BJ (cell line): ENCODE measurements at regions not wholly inside any gene's neighbourhood (a gene's known extent, or its start where the extent isn't known, plus 50 kb on each side); places are given as distances from the start of the nearest gene placed in this dataset.

ENCODE experiments used
- CTCF ChIA-PET: fragments of 350-600 bp; formaldehyde crosslinking; extraction: SDS; loops from one replicate; lab custom pipeline; 2021; ENCODE audit warnings: antibody characterized with exemption, inconsistent platforms; lab: Yijun Ruan, JAX
- POLR2A ChIA-PET: fragments of 300-600 bp; sonication (Branson Sonifier 250); formaldehyde crosslinking; extraction: SDS; loops from one replicate; lab custom pipeline; 2021; ENCODE audit warnings: antibody characterized with exemption; lab: Charles Lee
- DNase-seq: peaks from one replicate; pipeline ENCODE4 v3.0.0-alpha.2; 2011; ENCODE audit warnings: low read depth
- H3K27me3 ChIP-seq: 2 replicates; pipeline ENCODE4 v1.6.0; 2011; ENCODE audit warnings: low read length; ENCODE audit not compliant: control insufficient read depth, insufficient read depth
- H3K36me3 ChIP-seq: 2 replicates; pipeline ENCODE4 v1.5.1; 2011; ENCODE audit warnings: low read length; ENCODE audit not compliant: control insufficient read depth, insufficient read depth
- H3K4me3 ChIP-seq: 2 replicates; pipeline ENCODE4 v1.5.1; 2011; ENCODE audit warnings: low read depth, mild to moderate bottlenecking, control low read depth, low read length
- TF ChIP-seq, protein P1 (sequence below): IDR thresholded peaks from 2 replicates; pipeline ENCODE4 v1.5.1; 2011; ENCODE audit warnings: low read depth, mild to moderate bottlenecking, control low read depth, inconsistent platforms, low read length, moderate library complexity; ENCODE audit not compliant: insufficient read depth

DNA sequence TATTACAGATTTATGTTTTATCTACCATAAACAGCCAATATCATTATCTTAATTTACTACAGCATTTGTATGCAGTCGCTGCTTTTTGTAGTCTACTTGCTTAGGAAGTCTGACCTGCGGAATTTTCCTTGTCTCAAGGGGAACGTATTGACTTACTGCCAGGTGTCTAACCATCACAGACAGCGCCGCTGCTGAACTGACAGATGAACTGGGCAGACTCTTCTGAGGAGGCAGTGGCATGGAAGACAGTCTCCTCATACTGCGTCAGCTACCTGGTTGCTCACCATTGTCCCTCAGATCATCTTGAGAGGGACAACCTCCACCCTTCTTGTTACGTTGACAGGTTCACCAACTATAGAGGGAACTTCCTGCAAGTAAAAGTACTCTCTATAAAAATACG is 574.3 kb upstream of the ZNF462 start:
- ChIA-PET CTCF (no interaction called here), POLR2A (no interaction called here)
- no peak for DNase-seq
- TF ChIP-seq, protein P1, sequence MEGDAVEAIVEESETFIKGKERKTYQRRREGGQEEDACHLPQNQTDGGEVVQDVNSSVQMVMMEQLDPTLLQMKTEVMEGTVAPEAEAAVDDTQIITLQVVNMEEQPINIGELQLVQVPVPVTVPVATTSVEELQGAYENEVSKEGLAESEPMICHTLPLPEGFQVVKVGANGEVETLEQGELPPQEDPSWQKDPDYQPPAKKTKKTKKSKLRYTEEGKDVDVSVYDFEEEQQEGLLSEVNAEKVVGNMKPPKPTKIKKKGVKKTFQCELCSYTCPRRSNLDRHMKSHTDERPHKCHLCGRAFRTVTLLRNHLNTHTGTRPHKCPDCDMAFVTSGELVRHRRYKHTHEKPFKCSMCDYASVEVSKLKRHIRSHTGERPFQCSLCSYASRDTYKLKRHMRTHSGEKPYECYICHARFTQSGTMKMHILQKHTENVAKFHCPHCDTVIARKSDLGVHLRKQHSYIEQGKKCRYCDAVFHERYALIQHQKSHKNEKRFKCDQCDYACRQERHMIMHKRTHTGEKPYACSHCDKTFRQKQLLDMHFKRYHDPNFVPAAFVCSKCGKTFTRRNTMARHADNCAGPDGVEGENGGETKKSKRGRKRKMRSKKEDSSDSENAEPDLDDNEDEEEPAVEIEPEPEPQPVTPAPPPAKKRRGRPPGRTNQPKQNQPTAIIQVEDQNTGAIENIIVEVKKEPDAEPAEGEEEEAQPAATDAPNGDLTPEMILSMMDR = no peak
- H3K27me3 ChIP-seq = no peaks in the 10 kb centered on the region
- no peaks in the 10 kb centered on the region for H3K36me3 ChIP-seq
- no peak overlapping the region for H3K4me3 ChIP-seq

DNA sequence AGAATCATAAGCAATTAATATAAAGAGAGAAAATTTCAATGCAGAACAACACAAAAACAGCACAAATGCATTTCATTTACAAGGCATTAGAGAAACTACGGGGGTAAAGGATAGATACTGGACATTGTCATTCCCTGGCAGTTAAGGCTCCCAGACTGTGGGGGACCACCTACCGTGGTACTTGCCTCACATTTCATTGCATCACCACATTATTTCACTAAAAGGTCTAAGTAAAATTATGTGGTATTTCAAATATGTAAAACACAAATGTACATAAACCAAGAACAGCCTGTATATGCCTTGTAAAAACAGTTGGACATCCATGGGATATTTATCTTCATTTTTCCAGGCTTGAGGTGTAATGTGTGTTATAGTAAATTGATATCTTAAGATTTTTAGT is 571.2 kb upstream of the ZNF462 start:
- no peaks in the 10 kb centered on the region for H3K36me3 ChIP-seq
- ChIA-PET POLR2A (no interaction called here), CTCF (no interaction called here)
- DNase-seq = no peak
- TF ChIP-seq, protein P1 = no peak
- no peak overlapping the region for H3K4me3 ChIP-seq
- no peaks in the 10 kb centered on the region for H3K27me3 ChIP-seq

DNA sequence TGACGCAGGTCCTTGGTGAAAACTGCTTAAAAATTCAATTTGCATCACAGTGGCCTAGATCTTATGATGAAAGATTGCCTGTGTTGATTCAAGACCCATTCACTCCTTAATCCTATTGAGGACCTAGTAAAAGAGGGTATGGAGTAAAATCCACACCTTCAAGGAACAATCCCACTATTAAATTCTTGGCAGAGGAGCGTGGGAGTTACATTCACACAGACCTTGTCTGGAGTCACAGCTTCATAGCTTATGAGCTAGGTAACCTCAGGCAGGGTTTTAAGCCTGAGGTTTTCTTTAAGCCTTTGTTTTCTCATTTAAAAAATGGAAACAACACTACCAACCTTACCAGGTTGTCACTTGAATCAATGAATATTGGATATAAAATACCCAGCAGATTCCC is 566.5 kb upstream of the ZNF462 start:
- POLR2A ChIA-PET = no interaction called here
- TF ChIP-seq, protein P1 = no peak
- CTCF ChIA-PET = no interaction called here
- Histone ChIP-seq H3K4me3 (no peak overlapping the region), H3K36me3 (no peaks in the 10 kb centered on the region), H3K27me3 (no peaks in the 10 kb centered on the region)
- no peak for DNase-seq

DNA sequence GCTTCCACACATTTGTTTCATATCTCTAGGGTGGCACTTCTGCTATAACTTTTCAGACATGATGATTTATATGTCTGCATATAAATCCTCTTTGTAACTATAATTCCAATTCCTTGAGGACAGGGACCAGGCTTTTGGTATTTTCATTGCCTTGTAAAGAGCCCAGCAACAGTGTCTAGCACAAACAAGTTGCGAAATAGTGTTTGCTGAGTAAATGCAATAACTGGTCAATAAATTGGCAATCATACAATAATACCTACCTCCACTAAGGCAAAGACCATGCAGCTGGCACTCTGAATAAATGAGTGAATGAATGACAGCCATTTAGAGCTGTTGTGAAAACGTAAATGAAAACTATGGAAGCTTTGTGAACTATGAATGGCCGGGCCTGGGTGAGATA is 564.0 kb upstream of the ZNF462 start:
- ChIA-PET CTCF (no interaction called here), POLR2A (no interaction called here)
- no peaks in the 10 kb centered on the region for H3K27me3 ChIP-seq
- TF ChIP-seq, protein P1 = no peak
- H3K4me3 ChIP-seq = no peak overlapping the region
- H3K36me3 ChIP-seq = no peaks in the 10 kb centered on the region
- DNase-seq = no peak

DNA sequence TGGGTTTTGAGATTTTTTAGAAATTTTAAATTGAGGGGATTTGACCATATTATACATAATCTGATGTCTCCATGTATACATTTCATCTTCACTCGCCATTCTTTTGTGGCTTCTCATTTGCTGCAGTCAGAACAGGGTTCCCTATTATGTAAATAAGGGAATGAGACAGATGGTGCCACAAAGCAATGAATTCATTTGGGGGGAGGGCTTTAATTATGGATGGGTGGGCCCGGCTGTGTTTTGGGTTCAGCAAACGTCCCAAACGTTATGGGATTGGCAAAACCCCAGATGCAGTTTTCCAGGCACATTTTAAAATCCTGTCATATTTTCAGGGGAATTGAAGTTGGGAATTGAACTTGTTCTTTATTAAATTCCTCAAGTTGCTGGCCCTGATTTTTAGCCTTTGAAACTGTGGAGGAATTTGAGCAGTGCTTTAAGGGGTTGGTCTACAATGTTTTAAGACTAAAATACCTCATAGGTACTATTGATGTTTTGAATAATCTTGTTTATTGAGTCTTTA is 558.5 kb upstream of the ZNF462 start:
- no peaks in the 10 kb centered on the region for H3K36me3 ChIP-seq
- ChIA-PET CTCF (no interaction called here), POLR2A (no interaction called here)
- no peaks in the 10 kb centered on the region for H3K27me3 ChIP-seq
- no peak for DNase-seq
- H3K4me3 ChIP-seq = no peak overlapping the region
- TF ChIP-seq, protein P1 = no peak
